Osteocyte (in vitro differentiated cells): ENCODE measurements at regions not wholly inside any gene's neighbourhood (a gene's known extent, or its start where the extent isn't known, plus 50 kb on each side); places are given as distances from the start of the nearest gene placed in this dataset.

ENCODE experiments used
- DNase-seq: peaks from one replicate; pipeline ENCODE4 v3.0.0; 2021; ENCODE audit warnings: mixed read lengths; ENCODE audit not compliant: unreplicated experiment; ENCODE audit errors: extremely low spot score
- H3K27ac Mint-ChIP-seq: one replicate; pipeline ENCODE4 v1.8.0; 2021; ENCODE audit warnings: mild to moderate bottlenecking, mixed read lengths; ENCODE audit not compliant: unreplicated experiment
- H3K27me3 Mint-ChIP-seq: one replicate; pipeline ENCODE4 v1.8.0; 2021; ENCODE audit warnings: mixed read lengths; ENCODE audit not compliant: unreplicated experiment
- H3K36me3 Mint-ChIP-seq: one replicate; pipeline ENCODE4 v1.8.0; 2021; ENCODE audit warnings: mixed read lengths; ENCODE audit not compliant: unreplicated experiment
- H3K4me1 Mint-ChIP-seq: one replicate; pipeline ENCODE4 v1.8.0; 2021; ENCODE audit warnings: mixed read lengths; ENCODE audit not compliant: unreplicated experiment
- H3K4me3 Mint-ChIP-seq: one replicate; pipeline ENCODE4 v1.8.0; 2021; ENCODE audit warnings: mild to moderate bottlenecking, moderate library complexity, mixed read lengths; ENCODE audit not compliant: unreplicated experiment
- H3K9me3 Mint-ChIP-seq: one replicate; pipeline ENCODE4 v1.8.0; 2021; ENCODE audit warnings: mixed read lengths; ENCODE audit not compliant: unreplicated experiment
- TF ChIP-seq, protein P1 (sequence below): fragments of 200-600 bp; sonication (generic); IDR thresholded peaks from 2 replicates; pipeline ENCODE4 v1.5.0; 2021; ENCODE audit warnings: antibody characterized with exemption, mild to moderate bottlenecking, moderate library complexity

DNA sequence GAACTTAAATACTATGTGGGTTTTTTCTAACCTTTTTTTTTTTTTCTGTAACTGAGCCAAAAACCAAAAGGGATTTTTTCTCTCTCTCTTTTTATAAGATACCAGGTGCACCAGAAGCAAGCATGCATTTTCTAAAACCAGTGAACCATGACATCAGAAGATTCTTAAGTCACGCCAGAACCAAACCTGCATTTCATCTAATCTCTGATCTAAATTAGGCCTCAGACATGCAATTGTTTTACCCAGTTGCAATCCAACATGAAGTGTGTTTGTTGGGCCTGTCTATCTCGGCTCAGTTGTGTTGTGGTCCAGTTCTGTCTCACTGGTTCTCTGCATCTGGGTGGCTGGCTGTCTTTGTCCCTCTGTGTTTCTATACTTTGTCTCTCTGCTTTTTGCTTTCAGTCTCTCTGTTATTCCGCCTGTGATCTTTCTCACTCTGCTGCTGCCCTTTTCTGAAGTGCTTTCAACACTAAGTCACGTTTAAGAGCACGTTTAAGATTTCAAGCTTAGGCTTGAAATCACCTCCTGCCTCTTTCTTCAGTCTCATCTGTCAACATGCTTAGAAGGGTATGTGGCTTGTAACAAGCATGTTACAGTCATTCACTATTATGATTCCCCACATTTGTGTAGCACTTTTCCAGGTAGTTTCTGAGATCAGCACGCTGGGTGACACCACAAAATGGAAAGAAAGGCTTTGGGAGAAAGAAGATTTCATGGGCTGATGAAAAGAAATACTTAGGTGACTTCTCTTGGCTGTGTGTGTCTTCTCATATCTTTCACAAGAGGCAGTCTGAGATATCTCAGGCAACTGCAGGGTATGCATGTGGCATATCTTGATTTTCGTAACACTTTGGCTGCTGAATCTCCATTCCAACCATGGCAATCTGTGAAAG is 488.9 kb downstream of the SHISA9 start:
- no peak overlapping the region for H3K27ac Mint-ChIP-seq
- DNase-seq = no peak
- no peaks in the 10 kb centered on the region for H3K4me1 Mint-ChIP-seq

DNA sequence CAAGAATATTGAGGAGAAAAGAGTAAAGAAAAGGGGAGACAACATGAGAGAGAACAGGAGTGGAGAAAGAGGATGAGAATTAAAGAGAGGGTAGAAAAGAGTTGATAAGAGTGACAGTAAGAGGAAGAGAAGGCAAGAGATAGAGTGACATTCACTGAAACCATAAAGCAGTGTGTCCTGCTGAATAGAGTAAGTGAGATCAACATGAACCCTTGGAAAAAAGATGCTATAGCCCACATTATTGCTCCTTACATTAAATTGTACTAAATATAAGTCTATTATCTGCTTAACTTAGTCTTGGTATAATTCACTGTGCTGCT is 489.5 kb downstream of the SHISA9 start:
- Mint-ChIP-seq H3K27me3 (no peaks in the 10 kb centered on the region), H3K4me3 (no peak overlapping the region), H3K27ac (no peak overlapping the region), H3K4me1 (no peaks in the 10 kb centered on the region), H3K36me3 (no peaks in the 10 kb centered on the region), H3K9me3 (peaks cover 25% of the 10 kb centered on the region)
- TF ChIP-seq, protein P1, sequence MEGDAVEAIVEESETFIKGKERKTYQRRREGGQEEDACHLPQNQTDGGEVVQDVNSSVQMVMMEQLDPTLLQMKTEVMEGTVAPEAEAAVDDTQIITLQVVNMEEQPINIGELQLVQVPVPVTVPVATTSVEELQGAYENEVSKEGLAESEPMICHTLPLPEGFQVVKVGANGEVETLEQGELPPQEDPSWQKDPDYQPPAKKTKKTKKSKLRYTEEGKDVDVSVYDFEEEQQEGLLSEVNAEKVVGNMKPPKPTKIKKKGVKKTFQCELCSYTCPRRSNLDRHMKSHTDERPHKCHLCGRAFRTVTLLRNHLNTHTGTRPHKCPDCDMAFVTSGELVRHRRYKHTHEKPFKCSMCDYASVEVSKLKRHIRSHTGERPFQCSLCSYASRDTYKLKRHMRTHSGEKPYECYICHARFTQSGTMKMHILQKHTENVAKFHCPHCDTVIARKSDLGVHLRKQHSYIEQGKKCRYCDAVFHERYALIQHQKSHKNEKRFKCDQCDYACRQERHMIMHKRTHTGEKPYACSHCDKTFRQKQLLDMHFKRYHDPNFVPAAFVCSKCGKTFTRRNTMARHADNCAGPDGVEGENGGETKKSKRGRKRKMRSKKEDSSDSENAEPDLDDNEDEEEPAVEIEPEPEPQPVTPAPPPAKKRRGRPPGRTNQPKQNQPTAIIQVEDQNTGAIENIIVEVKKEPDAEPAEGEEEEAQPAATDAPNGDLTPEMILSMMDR = no peak
- no peak for DNase-seq

More for the DNA sequence above, 488.9 kb downstream of the SHISA9 start:
- TF ChIP-seq, protein P1 = no peak
- no peaks in the 10 kb centered on the region for H3K27me3 Mint-ChIP-seq
- peaks cover 28% of the 10 kb centered on the region for H3K9me3 Mint-ChIP-seq
- no peaks in the 10 kb centered on the region for H3K36me3 Mint-ChIP-seq
- no peak overlapping the region for H3K4me3 Mint-ChIP-seq

DNA sequence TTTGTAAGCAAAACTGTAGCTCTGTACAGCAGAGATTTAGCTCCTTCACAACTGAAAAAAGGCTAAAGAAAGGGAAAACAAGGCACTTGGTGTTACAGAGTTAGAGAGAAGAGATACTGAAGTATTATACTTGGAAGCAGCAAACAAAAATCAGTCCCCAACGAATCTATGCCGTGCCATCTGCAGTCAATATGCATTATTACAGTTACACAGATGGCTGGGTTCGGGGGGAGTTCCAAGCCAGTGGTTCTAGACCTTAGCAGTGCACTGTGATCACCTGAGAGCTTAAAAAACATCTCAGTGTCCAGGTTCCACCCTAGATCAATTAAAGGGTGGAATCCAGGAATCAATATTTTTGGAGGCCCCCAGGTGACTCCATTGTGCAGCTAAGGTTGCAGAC is 489.9 kb downstream of the SHISA9 start:
- H3K27me3 Mint-ChIP-seq = no peaks in the 10 kb centered on the region
- no peak overlapping the region for H3K27ac Mint-ChIP-seq
- peaks cover 21% of the 10 kb centered on the region for H3K9me3 Mint-ChIP-seq
- H3K4me3 Mint-ChIP-seq = no peak overlapping the region
- H3K4me1 Mint-ChIP-seq = no peaks in the 10 kb centered on the region
- no peaks in the 10 kb centered on the region for H3K36me3 Mint-ChIP-seq
- no peak for DNase-seq
- TF ChIP-seq, protein P1 = no peak

DNA sequence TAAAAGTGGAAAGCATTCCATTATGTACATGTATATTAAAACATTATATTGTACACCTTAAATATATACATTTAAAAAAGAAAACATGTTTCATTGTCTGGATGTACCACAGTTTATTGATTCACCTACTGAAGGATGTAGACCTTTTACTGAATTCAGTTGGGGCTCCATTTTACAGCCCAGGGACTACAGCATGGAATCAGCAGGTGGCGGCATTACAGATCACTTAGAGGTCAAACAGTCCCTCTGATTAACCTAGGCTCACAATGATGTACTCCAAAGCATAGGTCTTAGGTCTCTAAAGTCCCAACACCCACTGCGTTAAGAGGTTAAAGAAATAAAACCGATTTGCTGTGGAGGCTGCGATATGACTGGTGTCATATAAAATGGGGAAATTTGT is 490.9 kb downstream of the SHISA9 start:
- H3K27me3 Mint-ChIP-seq = no peaks in the 10 kb centered on the region
- peaks cover 21% of the 10 kb centered on the region for H3K9me3 Mint-ChIP-seq
- H3K4me3 Mint-ChIP-seq = no peak overlapping the region
- no peak overlapping the region for H3K27ac Mint-ChIP-seq
- H3K36me3 Mint-ChIP-seq = no peaks in the 10 kb centered on the region
- no peak for DNase-seq
- TF ChIP-seq, protein P1 = no peak
- H3K4me1 Mint-ChIP-seq = no peaks in the 10 kb centered on the region

DNA sequence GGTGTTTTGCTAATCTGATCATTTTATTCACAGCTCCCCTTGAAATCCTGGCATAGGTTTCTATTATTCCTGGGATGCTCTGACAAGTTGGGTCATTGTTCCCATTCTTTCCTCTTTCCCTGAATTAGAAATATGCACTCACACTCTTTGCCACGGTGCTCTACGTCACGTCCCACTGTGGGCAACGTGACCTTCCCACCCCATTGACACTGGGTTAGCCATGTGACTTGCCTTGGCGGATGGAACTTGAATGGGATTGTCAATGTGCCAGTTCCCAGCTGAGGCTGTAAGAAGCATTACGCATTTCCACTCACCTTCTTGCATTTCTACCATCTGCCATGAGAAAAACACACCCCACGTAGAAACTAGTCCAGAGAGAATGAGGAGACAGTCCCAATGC is 492.4 kb downstream of the SHISA9 start:
- H3K36me3 Mint-ChIP-seq = no peaks in the 10 kb centered on the region
- no peaks in the 10 kb centered on the region for H3K27me3 Mint-ChIP-seq
- H3K4me1 Mint-ChIP-seq = no peaks in the 10 kb centered on the region
- no peak overlapping the region for H3K27ac Mint-ChIP-seq
- H3K4me3 Mint-ChIP-seq = no peak overlapping the region
- DNase-seq = no peak
- TF ChIP-seq, protein P1 = no peak
- peaks cover 21% of the 10 kb centered on the region for H3K9me3 Mint-ChIP-seq
